GM06990 (cell line): ENCODE measurements at regions not wholly inside any gene's neighbourhood (a gene's known extent, or its start where the extent isn't known, plus 50 kb on each side); places are given as distances from the start of the nearest gene placed in this dataset.

Source experiments
- DNase-seq: peaks from one replicate; pipeline ENCODE4 v3.0.0-alpha.2; 2011; ENCODE audit not compliant: insufficient read length; ENCODE audit errors: extremely low read depth
- H3K27me3 ChIP-seq: replicated peaks from 2 replicates; pipeline ENCODE4 v1.6.0; 2011; ENCODE audit warnings: low read length; ENCODE audit not compliant: control insufficient read depth, insufficient read depth
- H3K36me3 ChIP-seq: 2 replicates; pipeline ENCODE4 v1.5.1; 2011; ENCODE audit warnings: low read length; ENCODE audit not compliant: control insufficient read depth, insufficient read depth
- H3K4me3 ChIP-seq: replicated peaks from 2 replicates; pipeline ENCODE4 v1.5.1; 2011; ENCODE audit warnings: low read depth, mild to moderate bottlenecking, control low read depth, low read length
- CTCF ChIP-seq: IDR thresholded peaks from 2 replicates; pipeline ENCODE4 v1.5.1; 2011; ENCODE audit warnings: low read length, control low read depth, mild to moderate bottlenecking, inconsistent platforms; ENCODE audit not compliant: insufficient read depth, poor library complexity, severe bottlenecking

- no peak for TF ChIP-seq CTCF
- no peaks in the 10 kb centered on the region for H3K36me3 ChIP-seq
- no peaks in the 10 kb centered on the region for H3K27me3 ChIP-seq
- no peak for DNase-seq
- no peak overlapping the region for H3K4me3 ChIP-seq
Measured at GRCh38 chrX:134184936-134185335, 52.0 kb upstream of the CCDC160 start.

- DNase-seq = peak; percentile 6
- H3K4me3 ChIP-seq = no peak overlapping the region
- TF ChIP-seq CTCF = no peak
- H3K36me3 ChIP-seq = no peaks in the 10 kb centered on the region
- no peaks in the 10 kb centered on the region for H3K27me3 ChIP-seq
Measured at GRCh38 chrX:134186362-134187121, 50.4 kb upstream of the CCDC160 start.
